Osteocyte (in vitro differentiated cells): ENCODE measurements at regions not wholly inside any gene's neighbourhood (a gene's known extent, or its start where the extent isn't known, plus 50 kb on each side); places are given as distances from the start of the nearest gene placed in this dataset.

Experiments
- DNase-seq: peaks from one replicate; pipeline ENCODE4 v3.0.0; 2021; ENCODE audit warnings: mixed read lengths; ENCODE audit not compliant: unreplicated experiment; ENCODE audit errors: extremely low spot score
- H3K27ac Mint-ChIP-seq: one replicate; pipeline ENCODE4 v1.8.0; 2021; ENCODE audit warnings: mild to moderate bottlenecking, mixed read lengths; ENCODE audit not compliant: unreplicated experiment
- H3K27me3 Mint-ChIP-seq: one replicate; pipeline ENCODE4 v1.8.0; 2021; ENCODE audit warnings: mixed read lengths; ENCODE audit not compliant: unreplicated experiment
- H3K36me3 Mint-ChIP-seq: one replicate; pipeline ENCODE4 v1.8.0; 2021; ENCODE audit warnings: mixed read lengths; ENCODE audit not compliant: unreplicated experiment
- H3K4me1 Mint-ChIP-seq: one replicate; pipeline ENCODE4 v1.8.0; 2021; ENCODE audit warnings: mixed read lengths; ENCODE audit not compliant: unreplicated experiment
- H3K4me3 Mint-ChIP-seq: one replicate; pipeline ENCODE4 v1.8.0; 2021; ENCODE audit warnings: mild to moderate bottlenecking, moderate library complexity, mixed read lengths; ENCODE audit not compliant: unreplicated experiment
- H3K9me3 Mint-ChIP-seq: one replicate; pipeline ENCODE4 v1.8.0; 2021; ENCODE audit warnings: mixed read lengths; ENCODE audit not compliant: unreplicated experiment
- TF ChIP-seq, protein P1 (sequence below): fragments of 200-600 bp; sonication (generic); IDR thresholded peaks from 2 replicates; pipeline ENCODE4 v1.5.0; 2021; ENCODE audit warnings: antibody characterized with exemption, mild to moderate bottlenecking, moderate library complexity

- Mint-ChIP-seq H3K4me3 (no peak overlapping the region), H3K27me3 (peaks cover 11% of the 10 kb centered on the region), H3K4me1 (no peaks in the 10 kb centered on the region), H3K9me3 (peaks cover 7% of the 10 kb centered on the region), H3K27ac (no peak overlapping the region), H3K36me3 (no peaks in the 10 kb centered on the region)
- no peak for DNase-seq
- TF ChIP-seq, protein P1, sequence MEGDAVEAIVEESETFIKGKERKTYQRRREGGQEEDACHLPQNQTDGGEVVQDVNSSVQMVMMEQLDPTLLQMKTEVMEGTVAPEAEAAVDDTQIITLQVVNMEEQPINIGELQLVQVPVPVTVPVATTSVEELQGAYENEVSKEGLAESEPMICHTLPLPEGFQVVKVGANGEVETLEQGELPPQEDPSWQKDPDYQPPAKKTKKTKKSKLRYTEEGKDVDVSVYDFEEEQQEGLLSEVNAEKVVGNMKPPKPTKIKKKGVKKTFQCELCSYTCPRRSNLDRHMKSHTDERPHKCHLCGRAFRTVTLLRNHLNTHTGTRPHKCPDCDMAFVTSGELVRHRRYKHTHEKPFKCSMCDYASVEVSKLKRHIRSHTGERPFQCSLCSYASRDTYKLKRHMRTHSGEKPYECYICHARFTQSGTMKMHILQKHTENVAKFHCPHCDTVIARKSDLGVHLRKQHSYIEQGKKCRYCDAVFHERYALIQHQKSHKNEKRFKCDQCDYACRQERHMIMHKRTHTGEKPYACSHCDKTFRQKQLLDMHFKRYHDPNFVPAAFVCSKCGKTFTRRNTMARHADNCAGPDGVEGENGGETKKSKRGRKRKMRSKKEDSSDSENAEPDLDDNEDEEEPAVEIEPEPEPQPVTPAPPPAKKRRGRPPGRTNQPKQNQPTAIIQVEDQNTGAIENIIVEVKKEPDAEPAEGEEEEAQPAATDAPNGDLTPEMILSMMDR: no peak
Measured at GRCh38 chr4:164396439-164396838, 357.5 kb upstream of the SMIM31 start.

GRCh38 chr4:164402554-164402953 lies 351.4 kb upstream of the SMIM31 start:
- TF ChIP-seq, protein P1: no peak

DNA sequence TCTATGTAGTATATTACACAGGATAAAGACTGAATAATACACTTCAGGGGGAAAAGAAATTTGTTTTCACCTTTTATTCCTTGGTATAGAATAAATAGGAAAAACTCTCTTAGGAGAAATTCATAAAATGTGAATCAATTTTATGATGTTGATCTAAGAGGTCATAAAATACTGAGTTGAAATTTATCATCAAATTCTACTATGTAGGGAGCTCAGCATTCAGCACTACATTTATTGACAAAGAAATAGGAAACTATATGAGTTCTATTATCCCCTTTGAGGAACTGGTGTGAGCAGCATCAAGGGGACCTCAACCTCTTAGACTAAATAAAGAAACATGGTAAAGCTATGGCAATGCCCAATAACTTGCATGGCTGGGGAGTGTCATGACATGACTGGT lies 348.2 kb upstream of the SMIM31 start:
- no peaks in the 10 kb centered on the region for H3K27me3 Mint-ChIP-seq
- no peak overlapping the region for H3K27ac Mint-ChIP-seq
- TF ChIP-seq, protein P1: no peak
- H3K36me3 Mint-ChIP-seq: no peaks in the 10 kb centered on the region
- no peaks in the 10 kb centered on the region for H3K9me3 Mint-ChIP-seq
- peaks cover 13% of the 10 kb centered on the region for H3K4me1 Mint-ChIP-seq
- no peak overlapping the region for H3K4me3 Mint-ChIP-seq
- no peak for DNase-seq

More at GRCh38 chr4:164402554-164402953, 351.4 kb upstream of the SMIM31 start:
- peaks cover 13% of the 10 kb centered on the region for H3K4me1 Mint-ChIP-seq
- H3K36me3 Mint-ChIP-seq: no peaks in the 10 kb centered on the region
- peaks cover 7% of the 10 kb centered on the region for H3K9me3 Mint-ChIP-seq
- no peak for DNase-seq
- no peak overlapping the region for H3K4me3 Mint-ChIP-seq
- no peaks in the 10 kb centered on the region for H3K27me3 Mint-ChIP-seq
- no peak overlapping the region for H3K27ac Mint-ChIP-seq

DNA sequence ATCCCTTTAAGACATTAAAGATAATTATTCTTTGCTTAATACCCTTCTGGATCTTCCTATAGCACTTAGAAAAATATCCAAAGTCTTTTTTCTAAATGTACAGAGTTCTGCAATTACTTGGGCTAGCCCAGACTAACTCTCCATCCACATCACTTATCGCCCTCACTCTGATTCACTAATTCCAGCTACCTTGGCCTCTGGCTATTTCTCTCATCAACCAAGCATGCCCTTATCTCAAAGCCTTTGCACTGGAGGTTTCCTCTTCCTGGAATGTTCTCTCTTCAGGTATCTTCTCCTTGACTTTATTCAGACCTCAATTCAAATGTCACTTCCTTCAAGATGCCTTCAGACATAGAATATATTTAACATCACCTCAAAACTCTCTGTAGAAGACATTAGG lies 345.1 kb upstream of the SMIM31 start:
- no peak overlapping the region for H3K4me3 Mint-ChIP-seq
- no peaks in the 10 kb centered on the region for H3K9me3 Mint-ChIP-seq
- TF ChIP-seq, protein P1: no peak
- no peak for DNase-seq
- H3K4me1 Mint-ChIP-seq: peaks cover 8% of the 10 kb centered on the region
- no peak overlapping the region for H3K27ac Mint-ChIP-seq
- no peaks in the 10 kb centered on the region for H3K36me3 Mint-ChIP-seq
- no peaks in the 10 kb centered on the region for H3K27me3 Mint-ChIP-seq

GRCh38 chr4:164410401-164410800 lies 343.5 kb upstream of the SMIM31 start:
- no peak overlapping the region for H3K4me3 Mint-ChIP-seq
- TF ChIP-seq, protein P1: no peak
- no peaks in the 10 kb centered on the region for H3K9me3 Mint-ChIP-seq
- no peak overlapping the region for H3K27ac Mint-ChIP-seq
- DNase-seq: no peak
- H3K36me3 Mint-ChIP-seq: no peaks in the 10 kb centered on the region
- H3K4me1 Mint-ChIP-seq: peaks cover 8% of the 10 kb centered on the region
- no peaks in the 10 kb centered on the region for H3K27me3 Mint-ChIP-seq
